Midbrain (tissue), 1 donor: ENCODE measurements at regions not wholly inside any gene's neighbourhood (a gene's known extent, or its start where the extent isn't known, plus 50 kb on each side); places are given as distances from the start of the nearest gene placed in this dataset.

ENCODE experiments used
- DNase-seq: peaks from one replicate; lab custom pipeline; 2025; lab: John Stamatoyannopoulos, UW

- DNase-seq, result no peak
Observed at GRCh38 chr3:5069627-5070026, 52.5 kb upstream of the ARL8B start.

GRCh38 chr3:5071061-5071460 lies 51.0 kb upstream of the ARL8B start:
- DNase-seq, result no peak

GRCh38 chr3:5072100-5072816 lies 49.8 kb upstream of the ARL8B start:
- DNase-seq, result no peak
